ENCODE measurements at regions not wholly inside any gene's neighbourhood (a gene's known extent, or its start where the extent isn't known, plus 50 kb on each side); places are given as distances from the start of the nearest gene placed in this dataset.
"Not testable (repeated sequence)": the region's sequence is repeated elsewhere in the genome, so short reads cannot be mapped to it uniquely, and the experiment has no call there.

DNA sequence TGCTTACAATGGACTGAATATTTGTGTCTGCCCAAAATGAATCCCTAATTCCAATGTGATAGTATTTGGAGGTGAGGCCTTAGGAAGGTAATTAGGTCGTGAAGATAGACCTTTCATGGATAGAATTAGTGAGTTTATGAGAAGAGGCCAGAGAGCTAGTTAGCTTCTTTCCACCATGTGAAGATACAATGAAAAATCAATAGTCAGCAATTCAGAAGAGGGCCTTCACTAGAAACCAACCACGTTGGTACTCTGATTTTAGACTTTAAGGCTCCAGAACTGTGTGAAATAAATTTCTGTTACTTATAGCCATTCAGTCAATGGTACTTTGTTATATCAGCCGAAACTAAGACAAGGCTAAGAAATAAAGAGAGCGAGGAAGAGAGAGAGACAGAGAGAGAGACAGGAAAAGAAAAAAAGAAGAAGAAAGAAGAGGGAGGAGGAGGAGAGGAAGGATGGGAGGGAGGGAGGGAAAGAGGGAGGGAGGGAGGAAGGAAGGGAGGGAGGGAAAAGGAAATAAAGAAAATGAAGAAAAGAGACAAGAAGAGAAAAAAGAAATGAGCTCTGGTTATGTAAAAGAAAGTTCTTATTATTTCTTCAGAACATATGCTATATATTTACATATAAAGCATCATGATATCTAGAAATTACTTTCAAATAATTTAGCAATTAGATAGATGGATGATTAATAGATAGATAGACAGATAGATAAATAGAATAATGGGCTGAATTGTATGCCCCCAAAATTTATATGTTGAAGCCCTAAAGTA, 1725.3 kb downstream of the EFNA5 start:
- no peak for DNase-seq

DNA sequence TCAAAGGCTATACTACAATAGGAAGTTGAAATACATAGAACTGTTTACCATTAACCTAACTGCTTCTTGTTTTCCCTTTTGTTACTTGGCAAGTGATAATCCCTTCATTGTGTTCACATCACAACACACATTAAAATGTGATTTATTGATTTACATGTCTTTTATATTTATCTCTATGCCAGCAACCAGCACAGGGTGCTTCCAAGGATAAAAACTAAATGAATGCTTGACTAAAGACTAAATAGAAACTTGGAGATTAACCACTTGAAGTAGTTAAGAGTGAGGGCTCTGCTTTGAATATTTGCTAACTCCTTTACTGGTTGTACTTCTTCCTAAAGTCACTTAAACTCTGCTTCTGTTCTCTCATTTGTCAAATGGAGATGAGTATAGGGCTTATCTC, 1730.6 kb downstream of the EFNA5 start:
- DNase-seq = no peak

DNA sequence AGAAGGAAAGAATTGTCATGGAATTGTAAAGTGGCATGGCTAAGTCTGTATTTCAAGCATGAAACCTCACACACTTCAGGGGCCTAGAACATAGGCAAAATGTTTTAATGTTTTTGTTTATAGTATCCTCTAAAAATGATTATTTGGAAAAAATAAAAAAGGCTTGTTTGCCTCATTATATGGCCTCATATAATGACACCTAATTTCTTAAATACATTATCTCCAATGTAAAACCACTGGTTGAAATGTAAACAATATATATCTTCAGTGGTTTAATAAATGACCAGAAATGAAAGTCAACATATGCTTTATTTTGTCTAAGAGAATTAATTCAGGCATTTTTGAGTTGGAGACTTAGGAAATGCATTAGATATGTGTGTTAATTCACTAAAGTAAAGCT, 1736.6 kb downstream of the EFNA5 start:
- no peak for DNase-seq

DNA sequence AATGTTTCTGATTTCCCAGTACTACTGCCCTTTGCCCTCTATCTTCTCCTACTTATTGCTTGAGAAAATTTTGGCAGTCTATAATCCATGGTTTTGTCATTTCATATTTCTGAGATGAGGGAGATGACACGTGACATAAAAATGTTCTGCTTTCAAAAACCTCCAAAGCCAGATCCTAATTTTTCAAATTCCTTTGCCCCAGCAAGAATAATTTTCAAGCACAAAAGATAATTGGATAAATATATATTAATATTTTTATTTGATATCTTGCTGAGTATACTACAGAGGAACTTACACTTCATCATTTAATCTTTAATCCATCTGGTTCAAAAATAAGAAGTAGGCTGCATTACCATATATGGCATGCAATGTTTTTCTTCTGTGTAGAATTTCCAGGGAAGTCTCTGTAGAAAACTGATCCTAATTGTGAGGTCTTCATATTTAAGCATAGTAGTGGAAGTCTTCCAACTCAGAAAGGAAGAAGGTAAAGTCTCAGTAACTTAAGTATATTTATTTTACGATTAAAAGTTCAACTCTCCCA, 1738.8 kb downstream of the EFNA5 start:
- DNase-seq = no peak

DNA sequence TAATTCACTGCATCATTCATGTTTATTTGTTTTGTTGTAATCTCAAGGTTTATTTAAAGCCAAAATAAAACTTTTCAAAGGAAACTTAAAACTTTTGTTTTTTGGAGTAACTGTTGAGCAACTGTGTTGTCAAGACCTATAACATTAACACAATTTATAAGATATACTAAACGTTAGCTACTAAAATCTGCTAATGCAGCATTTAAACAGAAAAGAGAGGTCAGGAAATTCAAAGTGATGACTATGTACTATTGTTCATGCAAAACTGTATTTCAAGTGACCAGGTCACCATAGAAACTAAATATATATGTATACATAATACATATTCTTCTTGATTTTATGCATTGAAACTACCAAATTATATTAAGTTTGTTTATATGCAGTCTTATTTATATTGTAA, 1740.9 kb downstream of the EFNA5 start:
- DNase-seq = no peak

DNA sequence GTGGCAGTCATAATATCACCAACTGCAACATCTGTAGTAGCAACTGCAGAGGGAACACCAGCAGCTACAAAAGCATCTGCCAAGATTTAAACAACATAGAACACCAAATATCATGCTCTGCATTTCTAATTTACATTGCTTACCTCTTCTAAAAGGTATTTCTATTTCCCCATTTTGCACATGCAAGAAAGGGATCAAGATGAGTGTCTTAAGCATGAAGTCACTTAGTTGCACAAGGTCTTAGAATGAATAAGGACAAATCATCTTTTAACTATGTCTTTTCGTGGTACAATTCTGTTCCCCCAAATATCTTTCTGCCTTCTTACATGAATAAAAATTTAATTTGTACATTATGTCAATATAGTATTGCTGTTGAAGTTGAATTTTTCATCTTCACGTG, 1746.4 kb downstream of the EFNA5 start:
- DNase-seq = no peak

DNA sequence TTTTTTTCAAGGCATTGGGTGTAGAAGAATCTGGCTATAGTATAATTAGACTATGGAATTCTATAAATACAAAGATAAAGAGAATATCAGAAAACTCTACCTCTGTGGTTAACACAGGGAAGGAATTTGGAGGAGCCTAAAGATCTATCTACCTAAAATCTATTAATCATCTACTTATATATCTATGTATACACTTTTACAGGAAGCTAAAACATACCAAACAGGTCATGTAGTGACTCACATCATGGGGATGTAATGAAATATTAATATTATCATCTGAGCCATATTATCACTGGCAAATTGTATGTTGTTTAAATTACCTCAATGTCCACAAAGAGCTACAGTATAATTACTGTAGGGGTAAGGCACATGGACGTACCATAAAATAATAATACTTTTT, 1748.2 kb downstream of the EFNA5 start:
- DNase-seq = no peak

DNA sequence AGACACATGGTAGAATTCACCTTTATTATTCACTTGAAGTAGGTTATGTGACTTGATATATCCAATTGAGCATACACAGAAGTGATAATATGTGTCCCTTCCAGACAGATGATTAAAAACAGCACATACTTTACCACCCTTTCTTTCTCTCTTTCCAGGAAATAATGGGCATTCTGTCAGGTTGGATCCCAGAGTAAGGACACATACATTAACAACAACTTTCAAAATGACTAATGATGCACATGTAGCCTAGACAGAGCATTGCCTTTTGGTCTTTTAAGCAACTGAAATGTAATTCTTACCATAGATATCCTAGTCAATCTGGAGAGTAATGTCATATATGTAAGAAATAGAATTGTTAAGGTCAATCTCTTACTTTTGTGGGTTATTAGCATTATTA, 1748.7 kb downstream of the EFNA5 start:
- DNase-seq = no peak

DNA sequence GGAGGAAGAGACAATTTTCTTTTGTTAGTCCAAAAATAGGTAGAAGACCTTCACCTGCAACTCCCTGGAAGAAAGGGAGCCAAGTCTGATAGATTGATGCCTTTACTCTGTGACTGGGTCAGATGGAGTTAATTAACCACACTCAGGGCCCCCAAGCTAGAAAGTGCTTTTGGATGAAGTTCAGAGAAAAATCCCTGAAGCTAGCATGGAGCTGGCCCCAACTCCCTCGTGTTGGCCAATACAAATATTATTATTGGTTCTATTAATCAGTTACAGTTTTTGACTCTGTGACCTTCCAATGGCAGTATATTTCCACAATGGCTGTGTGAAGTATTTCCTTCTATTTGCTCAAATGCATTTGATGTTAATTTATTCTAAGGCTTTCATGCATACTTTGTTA, 1753.5 kb downstream of the EFNA5 start:
- no peak for DNase-seq

DNA sequence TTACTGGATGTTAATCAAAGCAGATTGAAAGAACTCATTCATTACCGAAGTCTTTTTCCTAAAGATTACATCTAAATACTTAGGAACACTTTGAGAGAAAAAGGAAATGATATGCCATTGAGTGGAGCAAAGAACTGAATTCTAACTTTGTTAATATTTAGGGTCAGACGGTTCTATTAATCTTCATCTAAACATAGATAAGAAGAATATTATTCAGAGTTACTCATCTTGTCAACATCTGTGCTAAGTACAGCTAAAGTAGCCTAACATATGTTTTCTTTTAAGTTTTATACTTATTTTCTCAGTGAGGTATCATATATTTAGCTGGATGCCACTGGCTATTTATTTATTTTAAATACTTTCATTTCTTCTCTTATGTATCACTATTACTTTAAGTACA, 1763.7 kb downstream of the EFNA5 start:
- DNase-seq = no peak

DNA sequence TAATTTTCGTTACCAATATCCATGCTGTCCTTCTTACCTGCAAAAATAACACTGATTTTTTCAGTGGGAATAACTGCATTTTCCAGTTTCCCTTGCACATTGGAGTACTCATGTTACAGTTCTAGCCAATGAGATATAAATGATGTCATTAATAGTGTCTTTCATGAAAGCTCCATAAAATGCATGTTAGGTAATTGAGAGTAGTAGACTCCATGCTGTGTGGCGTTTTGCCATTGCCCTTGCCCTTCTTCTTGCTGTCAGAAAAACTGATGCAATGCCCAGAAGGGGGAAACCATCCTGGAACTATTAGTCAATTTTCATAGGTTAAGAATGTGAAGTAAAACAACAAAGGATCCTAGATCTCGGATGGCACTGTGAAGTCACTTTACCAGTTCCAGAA, 1765.3 kb downstream of the EFNA5 start:
- no peak for DNase-seq

DNA sequence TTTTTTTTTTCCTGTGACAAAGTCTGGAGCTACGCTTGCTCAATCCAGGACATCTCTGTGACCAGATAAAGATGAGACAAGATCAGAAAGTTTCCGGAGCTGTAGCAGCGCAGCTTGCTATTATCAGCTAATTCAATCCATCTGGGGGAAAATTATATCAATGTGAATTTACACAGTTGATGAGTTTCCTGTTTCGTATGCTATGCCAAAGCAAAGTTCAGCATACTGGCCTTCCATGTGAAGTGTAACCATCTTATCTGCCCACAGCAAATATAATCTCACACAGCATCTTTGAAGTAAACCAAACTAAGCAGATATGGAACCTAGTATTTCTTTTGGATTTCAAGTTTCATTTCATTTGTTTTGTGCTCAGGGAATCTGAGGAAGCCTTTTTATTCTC, 1767.7 kb downstream of the EFNA5 start:
- DNase-seq = peak; percentile 10

DNA sequence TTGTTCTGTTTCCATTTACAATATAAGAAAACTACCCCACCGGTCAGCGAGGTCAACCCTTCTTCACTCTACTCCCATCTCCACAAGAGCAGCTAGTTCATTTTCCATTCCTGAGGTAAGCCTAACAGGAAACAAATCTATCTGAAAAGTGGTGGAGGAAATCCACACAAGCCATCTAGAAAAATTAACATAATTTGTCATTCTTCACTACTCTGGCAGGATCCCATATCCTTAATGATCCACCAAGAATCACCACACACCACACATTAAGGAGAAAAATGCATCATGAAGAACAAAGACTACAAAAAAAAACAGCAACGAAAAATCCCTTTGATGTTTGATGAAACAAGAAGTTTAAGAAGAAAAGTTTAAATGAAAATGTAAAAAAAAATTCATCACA, 1771.0 kb downstream of the EFNA5 start:
- no peak for DNase-seq

DNA sequence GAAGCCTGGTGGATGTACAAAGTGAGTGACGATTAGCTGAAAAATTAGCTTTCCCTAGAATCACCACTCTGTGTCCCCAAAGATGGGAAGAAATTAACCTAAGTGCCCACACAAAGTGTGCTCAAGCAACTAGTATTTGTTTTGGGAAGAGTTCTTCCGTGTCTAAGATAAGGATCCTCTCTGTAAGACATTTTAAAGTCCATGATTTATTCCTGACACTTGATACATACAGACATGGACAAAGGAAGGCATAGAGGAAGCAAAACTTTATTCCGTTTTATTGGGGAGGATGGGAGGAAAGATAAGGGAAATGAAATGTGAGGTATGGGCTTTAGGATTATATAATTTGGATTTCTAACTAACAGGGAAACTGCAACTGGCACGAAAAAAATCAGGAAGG, 1772.6 kb downstream of the EFNA5 start:
- no peak for DNase-seq

DNA sequence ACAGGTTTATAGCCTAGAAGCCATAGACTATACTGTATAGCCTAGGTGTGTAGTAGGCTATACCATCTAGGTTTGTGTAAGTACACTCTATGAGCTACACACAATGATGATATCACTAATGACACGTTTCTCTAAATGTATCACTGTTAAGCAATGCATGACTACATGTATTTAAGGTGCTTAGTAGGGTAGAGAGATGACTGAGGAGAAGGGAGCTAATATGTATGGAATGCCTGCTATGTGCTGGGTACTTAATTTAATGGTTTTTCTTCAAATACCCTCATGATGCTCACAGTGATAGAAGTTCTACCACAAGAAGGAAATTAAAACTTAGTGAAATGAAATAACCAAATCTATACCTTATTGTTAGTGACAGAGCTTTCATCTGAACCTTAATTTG, 1785.5 kb downstream of the EFNA5 start:
- no peak for DNase-seq

DNA sequence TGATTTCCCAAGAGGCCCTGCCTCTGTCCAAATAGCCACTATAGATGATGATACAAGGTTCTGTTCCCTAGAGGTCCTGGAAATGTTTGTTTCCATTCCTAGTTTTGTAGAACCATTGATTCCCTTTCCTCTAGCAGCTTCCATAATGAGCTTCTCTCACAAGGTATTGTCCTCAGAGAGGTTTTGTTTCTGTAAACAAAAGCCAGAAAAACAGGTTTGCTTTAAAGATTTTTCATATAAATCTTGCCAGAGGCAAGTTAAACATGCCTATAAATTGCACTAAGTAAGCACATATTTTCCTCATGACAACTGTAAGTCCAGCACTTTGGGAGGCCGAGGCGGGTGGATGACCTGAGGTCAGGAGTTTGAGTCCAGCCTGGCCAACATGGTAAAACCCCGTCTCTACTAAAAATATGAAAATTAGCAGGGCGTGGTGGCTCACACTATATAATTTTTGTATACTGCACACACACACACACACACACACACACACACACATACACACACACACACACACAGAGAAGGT, 1787.7 kb downstream of the EFNA5 start:
- no peak for DNase-seq

DNA sequence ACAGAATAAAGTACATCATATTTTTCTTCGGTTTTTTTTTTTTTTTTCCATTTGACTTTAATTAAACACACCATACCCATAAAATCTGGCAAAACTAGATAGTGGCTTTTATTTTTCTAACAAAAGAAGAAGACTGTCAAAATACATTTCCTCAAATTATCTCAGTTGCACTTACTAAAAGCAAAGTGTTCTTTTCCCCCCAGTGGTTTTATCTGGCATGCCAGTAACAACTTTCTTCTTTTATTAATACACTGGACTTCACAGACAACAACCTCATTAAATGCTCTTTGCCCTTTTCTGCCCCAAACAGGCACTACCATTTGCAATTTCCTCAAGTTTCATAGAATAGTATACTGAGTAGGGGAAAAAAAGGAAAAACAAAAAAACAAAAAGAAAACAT, 1792.3 kb downstream of the EFNA5 start:
- no peak for DNase-seq

DNA sequence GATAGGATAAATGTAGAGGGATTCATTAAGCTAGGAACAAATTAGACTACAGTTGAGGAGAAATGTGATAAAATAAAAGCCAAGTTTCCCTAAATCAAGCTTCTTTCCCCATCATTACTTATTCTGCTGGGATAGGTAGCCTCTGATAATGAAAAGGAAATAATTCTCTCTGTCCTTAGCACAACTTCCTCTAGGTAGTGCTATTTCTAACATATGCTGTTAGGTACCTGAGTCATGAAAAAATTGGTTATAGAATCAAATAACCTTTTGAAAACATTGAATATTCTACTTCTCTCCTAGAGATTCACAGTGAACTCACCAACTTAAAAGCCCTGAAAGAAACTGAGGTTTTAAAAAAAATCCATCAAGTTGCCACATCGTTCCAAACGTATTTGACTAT, 1793.1 kb downstream of the EFNA5 start:
- no peak for DNase-seq

DNA sequence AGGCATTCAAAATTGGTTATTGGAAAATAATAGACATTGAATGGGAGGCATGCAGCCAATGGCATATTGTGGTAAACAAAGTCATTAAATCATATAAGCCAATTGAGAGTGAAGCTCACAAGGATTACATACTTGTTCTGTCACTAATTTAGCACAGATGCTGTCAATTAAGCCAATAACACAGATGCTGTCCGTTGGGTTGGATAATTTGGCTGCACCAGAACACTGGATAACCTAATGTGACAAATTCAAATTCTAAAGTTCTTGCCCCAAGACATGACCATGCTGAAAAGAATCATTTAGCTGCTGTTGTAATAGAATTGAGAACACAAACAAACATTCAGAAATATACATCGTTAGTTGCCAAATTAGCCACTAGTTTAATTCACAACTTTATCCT, 1796.4 kb downstream of the EFNA5 start:
- DNase-seq = no peak

DNA sequence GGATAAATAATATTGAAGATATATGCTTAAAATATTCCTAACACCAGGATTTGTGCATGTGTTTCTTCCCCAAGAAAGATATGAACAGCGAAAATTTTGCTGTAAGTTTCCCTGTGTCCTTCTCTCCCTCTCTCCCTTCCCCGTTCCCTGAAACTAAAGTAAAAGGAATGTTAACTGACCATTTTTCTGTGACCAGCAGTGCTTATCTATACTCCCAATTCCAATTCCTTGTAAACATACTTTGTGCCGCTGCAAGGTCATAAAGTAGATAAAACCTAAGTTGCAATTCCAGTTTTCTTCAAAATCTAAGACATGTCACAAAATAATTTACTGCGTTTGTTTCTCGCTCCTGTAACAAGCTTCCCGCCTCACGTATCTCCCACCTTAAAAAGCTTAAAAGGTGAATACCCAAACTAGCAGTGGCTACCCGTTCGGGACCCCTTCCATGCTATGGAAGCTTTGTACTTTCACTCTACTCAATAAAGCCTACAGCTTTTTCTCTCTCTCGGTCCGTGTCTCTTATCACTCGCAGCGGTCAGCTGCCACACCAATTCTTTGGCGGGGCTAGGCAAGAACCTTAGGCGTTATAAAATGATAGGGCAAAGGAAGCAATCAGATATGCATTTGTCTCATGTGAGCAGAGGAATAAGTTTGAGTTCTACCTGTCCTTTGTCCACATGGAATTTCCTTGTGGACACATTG, 1798.0 kb downstream of the EFNA5 start:
- no peak for DNase-seq

DNA sequence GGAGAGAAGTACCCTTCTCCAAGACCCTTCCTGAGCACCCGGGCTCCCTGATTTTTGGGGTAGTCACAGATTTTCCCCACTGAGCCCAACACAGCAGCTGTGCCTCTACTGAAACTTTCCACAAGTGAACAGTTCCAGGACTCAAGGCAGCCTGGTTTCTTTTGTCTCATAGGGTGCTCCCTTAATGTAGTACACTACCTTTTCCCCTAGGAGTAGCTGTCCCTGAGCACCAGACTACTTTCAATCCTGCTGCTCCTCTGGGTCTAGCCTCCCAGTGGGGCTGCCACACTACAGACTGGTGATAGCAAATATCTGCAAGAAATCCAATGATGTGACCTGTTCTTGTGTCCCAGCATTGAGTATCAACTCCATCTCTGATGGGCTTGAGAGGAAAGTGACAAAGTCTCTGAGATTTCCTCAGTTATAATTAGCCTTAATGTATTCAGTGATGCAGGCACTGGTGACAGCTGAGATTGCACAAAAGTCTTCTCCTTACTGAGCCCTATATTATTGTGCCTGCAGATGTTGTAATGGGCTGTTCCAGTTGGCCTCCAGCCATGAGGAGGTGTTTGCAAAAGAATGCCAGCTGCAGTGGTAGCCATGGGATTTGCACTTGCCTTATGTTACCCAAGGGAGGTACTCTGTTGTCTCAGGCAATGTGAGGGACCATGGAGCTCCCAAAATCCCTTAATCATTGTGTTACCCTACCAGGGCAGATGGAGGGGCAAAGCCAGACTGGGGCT, 1802.5 kb downstream of the EFNA5 start:
- no peak for DNase-seq

DNA sequence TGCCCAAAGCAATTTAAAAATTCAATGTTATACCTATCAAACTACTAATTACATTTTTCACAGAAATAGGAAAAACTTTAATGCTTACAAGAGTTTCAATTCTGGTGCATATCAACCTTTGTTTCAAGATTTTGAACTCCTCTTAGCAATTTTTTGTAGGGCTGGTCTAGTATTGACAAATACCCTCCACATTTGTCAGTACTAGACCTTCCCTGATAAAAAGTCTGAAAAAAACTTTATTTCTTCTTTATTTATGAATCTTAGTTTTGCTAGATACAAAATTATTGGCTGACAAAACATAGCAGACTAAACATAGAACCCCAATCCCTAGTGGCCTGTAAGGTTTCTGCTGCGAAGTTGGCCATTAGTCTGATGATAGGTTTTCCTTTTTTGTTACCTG, 1804.9 kb downstream of the EFNA5 start:
- no peak for DNase-seq

DNA sequence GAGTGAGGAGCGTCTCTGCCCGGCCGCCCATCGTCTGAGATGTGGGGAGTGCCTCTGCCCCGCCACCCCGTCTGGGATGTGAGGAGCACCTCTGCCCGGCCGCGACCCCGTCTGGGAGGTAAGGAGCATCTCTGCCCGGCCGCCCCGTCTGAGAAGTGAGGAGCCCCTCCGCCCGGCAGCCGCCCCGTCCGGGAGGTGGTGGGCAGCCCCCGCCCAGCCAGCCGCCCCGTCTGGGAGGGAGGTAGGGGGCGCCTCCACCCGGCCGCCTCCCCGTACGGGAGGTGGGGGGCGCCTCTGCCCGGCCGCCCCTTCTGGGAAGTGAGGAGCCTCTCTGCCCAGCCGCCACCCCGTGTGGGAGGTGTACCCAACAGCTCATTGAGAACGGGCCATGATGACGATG, 1811.4 kb downstream of the EFNA5 start:
- not testable (repeated sequence) for DNase-seq

DNA sequence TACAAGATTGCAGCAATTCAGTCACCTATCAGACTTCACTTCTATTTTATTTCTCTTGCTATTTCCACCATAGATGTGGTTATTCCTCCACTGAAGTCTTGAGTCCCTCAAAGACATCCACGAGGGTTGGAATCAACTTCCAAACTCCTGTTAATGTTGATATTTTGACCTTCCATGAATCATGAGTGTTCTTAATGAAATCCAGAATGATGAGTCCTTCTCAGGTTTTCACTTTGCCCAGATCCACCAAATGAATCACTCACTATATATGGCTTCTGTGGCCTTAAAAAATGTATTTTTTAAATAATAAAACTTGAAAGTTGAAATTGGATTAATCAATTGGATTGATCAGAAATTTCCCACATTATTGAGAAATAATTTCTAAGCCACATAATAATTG, 1821.0 kb downstream of the EFNA5 start:
- DNase-seq = no peak

Measured in hematopoietic multipotent progenitor cell treated with erythropoietin and hydrocortisone succinate and interleukin-3 and kit ligand, for 4 days (in vitro differentiated cells).